B cell (primary cell): ENCODE measurements at regions not wholly inside any gene's neighbourhood (a gene's known extent, or its start where the extent isn't known, plus 50 kb on each side); places are given as distances from the start of the nearest gene placed in this dataset.

Source experiments
- EZH2 ChIP-seq: IDR thresholded peaks from 2 replicates; pipeline ENCODE4 v1.6.1; 2012; ENCODE audit warnings: borderline replicate concordance, low read depth, mild to moderate bottlenecking, moderate library complexity, low read length; ENCODE audit not compliant: insufficient read depth, poor library complexity, severe bottlenecking
- TF ChIP-seq, protein P1 (sequence below): fragments of 200-600 bp; IDR thresholded peaks from one replicate; pipeline ENCODE4 v1.8.0; 2022; ENCODE audit warnings: antibody characterized with exemption, mild to moderate bottlenecking

DNA sequence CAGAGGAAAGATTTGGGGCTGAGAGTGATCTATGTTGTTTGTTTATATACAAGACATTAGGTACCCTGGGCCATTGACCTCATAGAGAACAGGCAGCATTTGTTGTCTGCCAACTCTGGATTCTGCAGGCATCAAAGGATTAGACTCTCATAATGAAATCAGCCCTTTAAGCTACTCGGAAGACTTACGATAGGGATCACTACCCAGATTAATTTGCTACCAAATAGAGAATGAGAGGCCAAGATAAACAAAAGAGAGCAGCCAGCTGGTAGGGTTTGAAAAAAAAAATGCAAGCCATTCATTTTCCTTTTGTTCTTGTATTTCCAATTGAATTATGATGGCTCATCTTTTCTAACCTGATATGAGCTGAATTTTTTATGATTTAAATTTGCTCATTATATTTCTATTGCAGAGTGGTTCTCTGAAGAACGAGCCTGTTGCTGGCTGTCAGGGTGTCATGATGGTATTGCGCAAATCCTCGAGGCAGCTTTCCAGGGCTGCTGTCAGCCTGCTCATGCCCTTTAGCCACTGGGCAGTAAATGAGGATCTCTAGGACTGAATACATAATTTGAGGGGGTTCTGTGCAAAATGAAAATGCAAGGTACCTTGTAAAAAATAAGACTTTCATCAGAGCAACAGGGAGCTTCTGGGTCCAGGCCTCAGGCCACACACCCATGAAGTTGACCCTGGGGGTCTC lies 116.4 kb upstream of the KCNJ15 start:
- TF ChIP-seq, protein P1, sequence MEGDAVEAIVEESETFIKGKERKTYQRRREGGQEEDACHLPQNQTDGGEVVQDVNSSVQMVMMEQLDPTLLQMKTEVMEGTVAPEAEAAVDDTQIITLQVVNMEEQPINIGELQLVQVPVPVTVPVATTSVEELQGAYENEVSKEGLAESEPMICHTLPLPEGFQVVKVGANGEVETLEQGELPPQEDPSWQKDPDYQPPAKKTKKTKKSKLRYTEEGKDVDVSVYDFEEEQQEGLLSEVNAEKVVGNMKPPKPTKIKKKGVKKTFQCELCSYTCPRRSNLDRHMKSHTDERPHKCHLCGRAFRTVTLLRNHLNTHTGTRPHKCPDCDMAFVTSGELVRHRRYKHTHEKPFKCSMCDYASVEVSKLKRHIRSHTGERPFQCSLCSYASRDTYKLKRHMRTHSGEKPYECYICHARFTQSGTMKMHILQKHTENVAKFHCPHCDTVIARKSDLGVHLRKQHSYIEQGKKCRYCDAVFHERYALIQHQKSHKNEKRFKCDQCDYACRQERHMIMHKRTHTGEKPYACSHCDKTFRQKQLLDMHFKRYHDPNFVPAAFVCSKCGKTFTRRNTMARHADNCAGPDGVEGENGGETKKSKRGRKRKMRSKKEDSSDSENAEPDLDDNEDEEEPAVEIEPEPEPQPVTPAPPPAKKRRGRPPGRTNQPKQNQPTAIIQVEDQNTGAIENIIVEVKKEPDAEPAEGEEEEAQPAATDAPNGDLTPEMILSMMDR: no peak
- no peak for TF ChIP-seq EZH2
